Ishikawa (cell line): ENCODE measurements at regions not wholly inside any gene's neighbourhood (a gene's known extent, or its start where the extent isn't known, plus 50 kb on each side); places are given as distances from the start of the nearest gene placed in this dataset.

Source experiments
- CEBPB ChIP-seq: IDR thresholded peaks from 2 replicates; pipeline ENCODE4 v1.6.1; 2012
- CREB1 ChIP-seq: IDR thresholded peaks from 2 replicates; pipeline ENCODE4 v1.6.1; 2012; ENCODE audit warnings: low read depth
- EGR1 ChIP-seq: IDR thresholded peaks from 2 replicates; pipeline ENCODE4 v1.6.1; 2012
- EP300 ChIP-seq: IDR thresholded peaks from 2 replicates; pipeline ENCODE4 v1.6.1; 2012; ENCODE audit warnings: borderline replicate concordance
- NFIC ChIP-seq: IDR thresholded peaks from 2 replicates; pipeline ENCODE4 v1.6.1; 2012
- RAD21 ChIP-seq: IDR thresholded peaks from 2 replicates; pipeline ENCODE4 v1.6.1; 2012; ENCODE audit warnings: low read depth
- TAF1 ChIP-seq: IDR thresholded peaks from 2 replicates; pipeline ENCODE4 v1.6.1; 2012; ENCODE audit warnings: low read depth, mild to moderate bottlenecking
- TCF12 ChIP-seq: IDR thresholded peaks from 2 replicates; pipeline ENCODE4 v1.6.1; 2012; ENCODE audit warnings: low read depth
- YY1 ChIP-seq: IDR thresholded peaks from 2 replicates; pipeline ENCODE4 v1.6.1; 2012; ENCODE audit warnings: low read depth
- ZBTB7A ChIP-seq: IDR thresholded peaks from 2 replicates; pipeline ENCODE4 v1.6.1; 2012; ENCODE audit warnings: low read depth
- TF ChIP-seq, protein P1 (sequence below): IDR thresholded peaks from 2 replicates; pipeline ENCODE4 v1.6.1; 2012
- TF ChIP-seq, protein P2 (sequence below): IDR thresholded peaks from 2 replicates; pipeline ENCODE4 v1.6.1; 2012
- TF ChIP-seq, protein P3 (sequence below): IDR thresholded peaks from 2 replicates; pipeline ENCODE4 v1.6.1; 2012; ENCODE audit warnings: low read depth, mild to moderate bottlenecking

DNA sequence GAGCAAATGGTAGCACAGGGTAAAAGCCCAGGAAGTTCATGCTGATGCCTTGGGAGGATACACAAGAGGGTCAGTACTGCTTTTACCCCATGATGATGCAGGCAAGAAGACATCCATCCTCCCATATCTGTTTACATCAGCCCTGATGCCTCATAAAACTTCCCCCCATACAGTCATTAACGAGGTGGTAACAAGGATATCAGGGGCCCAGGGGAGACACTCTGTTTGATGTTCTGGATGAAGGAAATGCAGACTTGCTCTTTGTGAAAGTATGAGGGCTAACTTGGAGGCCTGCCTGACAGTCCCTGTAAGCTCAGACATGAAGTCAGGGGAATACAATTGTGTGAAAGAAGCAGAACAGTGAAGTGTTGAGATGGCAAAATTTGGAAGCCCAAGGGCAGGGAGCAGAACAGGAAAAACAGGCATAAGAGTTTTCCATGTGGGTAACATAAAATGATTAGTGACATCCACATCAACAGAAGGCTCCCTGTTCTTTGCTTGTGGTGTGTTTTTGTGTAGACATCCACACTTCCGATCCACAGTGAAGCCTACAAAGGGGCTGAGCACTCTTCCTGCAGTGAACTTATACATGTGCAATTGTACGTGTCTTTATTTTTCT lies 813.4 kb downstream of the MAFB start:
- no peak for TF ChIP-seq TAF1
- no peak for TF ChIP-seq CREB1
- TF ChIP-seq RAD21, result no peak
- TF ChIP-seq, protein P1, sequence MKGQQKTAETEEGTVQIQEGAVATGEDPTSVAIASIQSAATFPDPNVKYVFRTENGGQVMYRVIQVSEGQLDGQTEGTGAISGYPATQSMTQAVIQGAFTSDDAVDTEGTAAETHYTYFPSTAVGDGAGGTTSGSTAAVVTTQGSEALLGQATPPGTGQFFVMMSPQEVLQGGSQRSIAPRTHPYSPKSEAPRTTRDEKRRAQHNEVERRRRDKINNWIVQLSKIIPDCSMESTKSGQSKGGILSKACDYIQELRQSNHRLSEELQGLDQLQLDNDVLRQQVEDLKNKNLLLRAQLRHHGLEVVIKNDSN, result no peak
- no peak for TF ChIP-seq ZBTB7A
- TF ChIP-seq EP300, result no peak
- no peak for TF ChIP-seq YY1
- TF ChIP-seq EGR1, result no peak
- TF ChIP-seq NFIC, result no peak
- TF ChIP-seq, protein P2, sequence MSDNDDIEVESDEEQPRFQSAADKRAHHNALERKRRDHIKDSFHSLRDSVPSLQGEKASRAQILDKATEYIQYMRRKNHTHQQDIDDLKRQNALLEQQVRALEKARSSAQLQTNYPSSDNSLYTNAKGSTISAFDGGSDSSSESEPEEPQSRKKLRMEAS, result no peak
- no peak for TF ChIP-seq CEBPB
- no peak for TF ChIP-seq TCF12
- TF ChIP-seq, protein P3, sequence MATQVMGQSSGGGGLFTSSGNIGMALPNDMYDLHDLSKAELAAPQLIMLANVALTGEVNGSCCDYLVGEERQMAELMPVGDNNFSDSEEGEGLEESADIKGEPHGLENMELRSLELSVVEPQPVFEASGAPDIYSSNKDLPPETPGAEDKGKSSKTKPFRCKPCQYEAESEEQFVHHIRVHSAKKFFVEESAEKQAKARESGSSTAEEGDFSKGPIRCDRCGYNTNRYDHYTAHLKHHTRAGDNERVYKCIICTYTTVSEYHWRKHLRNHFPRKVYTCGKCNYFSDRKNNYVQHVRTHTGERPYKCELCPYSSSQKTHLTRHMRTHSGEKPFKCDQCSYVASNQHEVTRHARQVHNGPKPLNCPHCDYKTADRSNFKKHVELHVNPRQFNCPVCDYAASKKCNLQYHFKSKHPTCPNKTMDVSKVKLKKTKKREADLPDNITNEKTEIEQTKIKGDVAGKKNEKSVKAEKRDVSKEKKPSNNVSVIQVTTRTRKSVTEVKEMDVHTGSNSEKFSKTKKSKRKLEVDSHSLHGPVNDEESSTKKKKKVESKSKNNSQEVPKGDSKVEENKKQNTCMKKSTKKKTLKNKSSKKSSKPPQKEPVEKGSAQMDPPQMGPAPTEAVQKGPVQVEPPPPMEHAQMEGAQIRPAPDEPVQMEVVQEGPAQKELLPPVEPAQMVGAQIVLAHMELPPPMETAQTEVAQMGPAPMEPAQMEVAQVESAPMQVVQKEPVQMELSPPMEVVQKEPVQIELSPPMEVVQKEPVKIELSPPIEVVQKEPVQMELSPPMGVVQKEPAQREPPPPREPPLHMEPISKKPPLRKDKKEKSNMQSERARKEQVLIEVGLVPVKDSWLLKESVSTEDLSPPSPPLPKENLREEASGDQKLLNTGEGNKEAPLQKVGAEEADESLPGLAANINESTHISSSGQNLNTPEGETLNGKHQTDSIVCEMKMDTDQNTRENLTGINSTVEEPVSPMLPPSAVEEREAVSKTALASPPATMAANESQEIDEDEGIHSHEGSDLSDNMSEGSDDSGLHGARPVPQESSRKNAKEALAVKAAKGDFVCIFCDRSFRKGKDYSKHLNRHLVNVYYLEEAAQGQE, result no peak
